GM21423 (cell line): ENCODE measurements at regions not wholly inside any gene's neighbourhood (a gene's known extent, or its start where the extent isn't known, plus 50 kb on each side); places are given as distances from the start of the nearest gene placed in this dataset.
"Not testable (repeated sequence)": the region's sequence is repeated elsewhere in the genome, so short reads cannot be mapped to it uniquely, and the experiment has no call there.

Source experiments
- ATAC-seq: cut with Tn5 transposase; IDR thresholded peaks from one replicate; pipeline ENCODE4 v1.9.1; 2021; ENCODE audit warnings: mild to moderate bottlenecking, moderate library complexity; ENCODE audit not compliant: unreplicated experiment

GRCh38 chr6:18586133-18586532 is 199.0 kb downstream of the RNF144B start:
- ATAC-seq = no peak

GRCh38 chr6:18595774-18596530 is 208.8 kb downstream of the RNF144B start:
- peak; percentile 86 for ATAC-seq

GRCh38 chr6:18596531-18596835 is 209.3 kb downstream of the RNF144B start:
- peak; percentile 22 for ATAC-seq

GRCh38 chr6:18598551-18599264 is 211.6 kb downstream of the RNF144B start:
- no peak for ATAC-seq

- ATAC-seq = no peak
These were observed 213.1 kb downstream of the RNF144B start for GRCh38 chr6:18600255-18600654.

- no peak for ATAC-seq
These were observed 214.4 kb downstream of the RNF144B start for GRCh38 chr6:18601516-18602020.

- ATAC-seq = no peak
These were observed 215.8 kb downstream of the RNF144B start for GRCh38 chr6:18602931-18603330.

GRCh38 chr6:18603361-18603760 is 216.2 kb downstream of the RNF144B start:
- no peak for ATAC-seq

GRCh38 chr6:18605841-18606240 is 218.7 kb downstream of the RNF144B start:
- no peak for ATAC-seq

GRCh38 chr6:18609715-18610114 is 222.6 kb downstream of the RNF144B start:
- no peak for ATAC-seq

- no peak for ATAC-seq
These were observed 226.3 kb downstream of the RNF144B start for GRCh38 chr6:18613319-18613925.

- no peak for ATAC-seq
These were observed 242.4 kb downstream of the RNF144B start for GRCh38 chr6:18629571-18629970.

GRCh38 chr6:18632670-18633410 is 245.7 kb downstream of the RNF144B start:
- no peak for ATAC-seq

- no peak for ATAC-seq
These were observed 247.8 kb downstream of the RNF144B start for GRCh38 chr6:18634912-18635311.

GRCh38 chr6:18640134-18640533 is 253.0 kb downstream of the RNF144B start:
- no peak for ATAC-seq

GRCh38 chr6:18640754-18641153 is 253.6 kb downstream of the RNF144B start:
- no peak for ATAC-seq

GRCh38 chr6:18654821-18655220 is 267.7 kb downstream of the RNF144B start:
- no peak for ATAC-seq

GRCh38 chr6:18656506-18656905 is 269.4 kb downstream of the RNF144B start:
- no peak for ATAC-seq

- ATAC-seq = not testable (repeated sequence)
These were observed 272.8 kb downstream of the RNF144B start for GRCh38 chr6:18659994-18660393.

- ATAC-seq = no peak
These were observed 275.9 kb downstream of the RNF144B start for GRCh38 chr6:18663011-18663410.

GRCh38 chr6:18664401-18664800 is 277.3 kb downstream of the RNF144B start:
- ATAC-seq = no peak
